ENCODE measurements at regions not wholly inside any gene's neighbourhood (a gene's known extent, or its start where the extent isn't known, plus 50 kb on each side); places are given as distances from the start of the nearest gene placed in this dataset.

- TF ChIP-seq CTCF (IDR thresholded peaks at IDR 0.05) (no peak), POLR2A (IDR thresholded peaks at IDR 0.05) (no peak), EP300 (IDR thresholded peaks at IDR 0.05) (no peak), POLR2AphosphoS5 (IDR thresholded peaks at IDR 0.05) (no peak)
Measured at GRCh38 chr10:126849646-126850045, 55.6 kb upstream of the DOCK1 start.
